Keratinocyte (primary cell): ENCODE measurements at regions not wholly inside any gene's neighbourhood (a gene's known extent, or its start where the extent isn't known, plus 50 kb on each side); places are given as distances from the start of the nearest gene placed in this dataset.

Experiments
- EZH2 ChIP-seq: IDR thresholded peaks from one replicate; pipeline ENCODE4 v1.6.1; 2012; ENCODE audit warnings: inconsistent platforms, mild to moderate bottlenecking, low read length, moderate library complexity
- TF ChIP-seq, protein P1 (sequence below), 3 experiments: IDR thresholded peaks in 1 of 3; conservative IDR thresholded peaks in 1 of 3; optimal IDR thresholded peaks in 1 of 3; 2 replicates in 2 of 3; 3 replicates in 1 of 3; pipeline versions ENCODE3 to v1.5.1; 2011; ENCODE audit warnings: low read length in 3 of 3, mild to moderate bottlenecking in 3 of 3, moderate library complexity in 2 of 3, control low read depth in 1 of 3, inconsistent platforms in 1 of 3; ENCODE audit not compliant: insufficient read depth in 2 of 3; ENCODE audit errors: extremely low read depth in 1 of 3

DNA sequence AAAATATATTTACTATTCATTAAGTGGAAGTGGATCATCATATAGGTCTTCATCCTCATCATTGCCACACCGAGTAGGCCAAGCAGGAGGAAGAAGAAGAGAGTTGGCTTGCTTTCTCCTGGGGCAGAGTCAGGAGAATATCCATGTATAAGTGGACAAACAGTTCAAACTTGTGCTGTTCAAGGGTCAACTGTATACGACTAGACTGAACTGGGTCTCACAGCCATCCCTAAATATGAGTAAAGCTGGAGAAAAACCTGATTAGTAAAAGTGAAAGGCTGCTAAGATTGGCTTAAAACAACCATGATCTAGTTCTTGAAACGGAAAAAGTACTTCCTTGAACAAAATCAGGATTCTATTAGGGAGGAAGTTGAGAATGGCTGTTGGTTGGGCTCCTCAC is 276.7 kb upstream of the ADRA1B start:
- TF ChIP-seq, protein P1, sequence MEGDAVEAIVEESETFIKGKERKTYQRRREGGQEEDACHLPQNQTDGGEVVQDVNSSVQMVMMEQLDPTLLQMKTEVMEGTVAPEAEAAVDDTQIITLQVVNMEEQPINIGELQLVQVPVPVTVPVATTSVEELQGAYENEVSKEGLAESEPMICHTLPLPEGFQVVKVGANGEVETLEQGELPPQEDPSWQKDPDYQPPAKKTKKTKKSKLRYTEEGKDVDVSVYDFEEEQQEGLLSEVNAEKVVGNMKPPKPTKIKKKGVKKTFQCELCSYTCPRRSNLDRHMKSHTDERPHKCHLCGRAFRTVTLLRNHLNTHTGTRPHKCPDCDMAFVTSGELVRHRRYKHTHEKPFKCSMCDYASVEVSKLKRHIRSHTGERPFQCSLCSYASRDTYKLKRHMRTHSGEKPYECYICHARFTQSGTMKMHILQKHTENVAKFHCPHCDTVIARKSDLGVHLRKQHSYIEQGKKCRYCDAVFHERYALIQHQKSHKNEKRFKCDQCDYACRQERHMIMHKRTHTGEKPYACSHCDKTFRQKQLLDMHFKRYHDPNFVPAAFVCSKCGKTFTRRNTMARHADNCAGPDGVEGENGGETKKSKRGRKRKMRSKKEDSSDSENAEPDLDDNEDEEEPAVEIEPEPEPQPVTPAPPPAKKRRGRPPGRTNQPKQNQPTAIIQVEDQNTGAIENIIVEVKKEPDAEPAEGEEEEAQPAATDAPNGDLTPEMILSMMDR (optimal IDR thresholded peaks at IDR 0.05 in 1 of 3, IDR thresholded peaks at IDR 0.05 in 1 of 3, conservative IDR thresholded peaks at IDR 0.05 in 1 of 3; ENCODE audit: extremely low read depth in 1 of 3, insufficient read depth in 2 of 3, low read length in 3 of 3): no peak
- TF ChIP-seq EZH2: no peak
